Loucy (cell line): ENCODE measurements at regions not wholly inside any gene's neighbourhood (a gene's known extent, or its start where the extent isn't known, plus 50 kb on each side); places are given as distances from the start of the nearest gene placed in this dataset.
A peak's percentile ranks its signal among the peaks of the same experiment; 100 is the strongest.

Source experiments
- H2AFZ ChIP-seq: fragments of 200-600 bp; sonication (generic); 2 replicates; pipeline ENCODE4 v1.6.0; 2016; ENCODE audit warnings: antibody characterized with exemption, mild to moderate bottlenecking, low read length, moderate library complexity
- H3F3A ChIP-seq: fragments of 200-600 bp; 2 replicates; pipeline ENCODE4 v1.6.0; 2016; ENCODE audit warnings: antibody characterized with exemption, low read depth, mild to moderate bottlenecking
- H3K27me3 ChIP-seq: fragments of 200-600 bp; sonication (generic); 2 replicates; pipeline ENCODE4 v1.6.1; 2014; ENCODE audit warnings: low read length, mild to moderate bottlenecking; ENCODE audit not compliant: insufficient read depth, poor library complexity, severe bottlenecking
- H3K36me3 ChIP-seq: fragments of 200-600 bp; sonication (generic); 2 replicates; pipeline ENCODE4 v1.6.1; 2016; ENCODE audit warnings: low read length; ENCODE audit not compliant: insufficient read depth
- H3K4me1 ChIP-seq: fragments of 200-600 bp; sonication (generic); 2 replicates; pipeline ENCODE4 v1.5.1; 2014; ENCODE audit warnings: low read length, mild to moderate bottlenecking; ENCODE audit not compliant: insufficient read depth, poor library complexity, severe bottlenecking
- H3K4me2 ChIP-seq: fragments of 200-600 bp; sonication (generic); 2 replicates; pipeline ENCODE4 v1.6.0; 2014; ENCODE audit warnings: antibody characterized with exemption, low read length, low read depth, mild to moderate bottlenecking; ENCODE audit not compliant: poor library complexity, severe bottlenecking
- H3K4me3 ChIP-seq: fragments of 200-600 bp; sonication (generic); 2 replicates; pipeline ENCODE4 v1.5.1; 2014; ENCODE audit warnings: low read length, mild to moderate bottlenecking, mixed read lengths; ENCODE audit not compliant: poor library complexity, severe bottlenecking
- H3K79me2 ChIP-seq: fragments of 200-600 bp; sonication (generic); 2 replicates; pipeline ENCODE4 v1.6.1; 2014; ENCODE audit warnings: low read length; ENCODE audit not compliant: insufficient read depth
- H3K9ac ChIP-seq: fragments of 200-600 bp; sonication (generic); 2 replicates; pipeline ENCODE4 v1.6.0; 2014; ENCODE audit warnings: mild to moderate bottlenecking, low read depth, low read length, moderate library complexity; ENCODE audit not compliant: poor library complexity, severe bottlenecking
- H3K9me2 ChIP-seq: fragments of 200-600 bp; sonication (generic); replicated peaks from 2 replicates; pipeline ENCODE4 v1.6.1; 2016; ENCODE audit warnings: low read depth, low read length, mixed read lengths
- H3K9me3 ChIP-seq: fragments of 200-600 bp; sonication (generic); 2 replicates; pipeline ENCODE4 v1.6.1; 2014; ENCODE audit warnings: mild to moderate bottlenecking, antibody characterized with exemption, low read length, low read depth; ENCODE audit not compliant: insufficient read depth
- H4K20me1 ChIP-seq: fragments of 200-600 bp; sonication (generic); 2 replicates; pipeline ENCODE4 v1.6.0; 2014; ENCODE audit warnings: antibody characterized with exemption, low read length, mild to moderate bottlenecking; ENCODE audit not compliant: insufficient read depth, poor library complexity, severe bottlenecking
- EZH2phosphoT487 ChIP-seq: fragments of 200-600 bp; IDR thresholded peaks from 2 replicates; pipeline ENCODE4 v1.6.1; 2018; ENCODE audit warnings: antibody characterized with exemption, mild to moderate bottlenecking, moderate library complexity, borderline replicate concordance
- TF ChIP-seq, protein P1 (sequence below): fragments of 200-600 bp; sonication (generic); conservative IDR thresholded peaks from 2 replicates; pipeline ENCODE4 v1.5.1; 2014; ENCODE audit warnings: mild to moderate bottlenecking, antibody characterized with exemption, low read length

DNA sequence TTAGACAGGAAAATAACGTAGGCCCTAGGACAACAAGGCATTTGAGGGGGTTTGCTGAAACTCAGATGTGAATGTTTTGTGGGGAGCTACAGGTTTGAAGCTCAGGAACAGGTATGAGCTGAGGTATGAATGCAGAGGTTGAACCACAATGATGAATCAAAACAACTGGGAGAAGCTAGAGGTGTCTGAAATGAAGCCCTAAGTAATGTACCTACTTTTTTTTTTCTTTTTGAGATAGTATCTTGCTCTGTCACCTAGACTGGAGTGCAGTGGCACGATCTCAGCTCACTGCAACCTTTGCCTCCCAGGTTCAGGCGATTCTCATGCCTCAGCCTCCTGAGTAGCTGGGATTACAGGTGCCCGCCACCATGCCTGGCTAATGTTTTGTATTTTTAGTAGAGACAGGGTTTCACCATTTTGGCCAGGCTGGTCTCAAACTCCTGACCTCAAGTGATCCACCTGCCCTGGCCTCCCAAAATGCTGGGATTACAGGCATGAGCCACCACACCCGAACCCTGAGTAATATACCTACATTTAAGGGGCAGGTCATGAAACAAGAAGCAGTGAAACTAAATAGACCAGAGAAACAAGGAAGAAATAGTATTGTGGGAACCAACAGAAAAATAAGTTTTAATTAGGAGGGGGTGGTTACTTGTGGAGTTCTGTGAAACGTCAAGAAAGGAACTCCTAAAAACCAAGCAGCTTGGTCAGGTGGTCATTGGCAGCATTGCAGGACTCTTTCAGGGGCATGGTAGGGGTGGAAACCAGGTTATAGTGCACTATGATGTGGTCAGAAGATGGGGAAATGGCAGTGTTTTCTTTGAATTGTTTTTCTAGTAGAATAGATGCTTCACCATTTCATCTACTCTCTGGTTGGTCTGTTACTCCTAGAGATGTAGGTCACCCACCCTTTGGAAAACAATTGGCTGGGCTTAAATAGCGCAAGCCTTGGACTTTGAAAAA lies 138.1 kb downstream of the CD164 start:
- H3K27me3 ChIP-seq, result no peaks in the 10 kb centered on the region
- 0 out of 2 replicates have a peak, but pooled peaks cover 4% of the 10 kb centered on the region for H3F3A ChIP-seq
- no peaks in the 10 kb centered on the region for H3K9me3 ChIP-seq
- H3K4me3 ChIP-seq, result no peak overlapping the region
- no peaks in the 10 kb centered on the region for H3K9me2 ChIP-seq
- H3K9ac ChIP-seq, result no peak overlapping the region
- no peaks in the 10 kb centered on the region for H3K36me3 ChIP-seq
- TF ChIP-seq, protein P1, sequence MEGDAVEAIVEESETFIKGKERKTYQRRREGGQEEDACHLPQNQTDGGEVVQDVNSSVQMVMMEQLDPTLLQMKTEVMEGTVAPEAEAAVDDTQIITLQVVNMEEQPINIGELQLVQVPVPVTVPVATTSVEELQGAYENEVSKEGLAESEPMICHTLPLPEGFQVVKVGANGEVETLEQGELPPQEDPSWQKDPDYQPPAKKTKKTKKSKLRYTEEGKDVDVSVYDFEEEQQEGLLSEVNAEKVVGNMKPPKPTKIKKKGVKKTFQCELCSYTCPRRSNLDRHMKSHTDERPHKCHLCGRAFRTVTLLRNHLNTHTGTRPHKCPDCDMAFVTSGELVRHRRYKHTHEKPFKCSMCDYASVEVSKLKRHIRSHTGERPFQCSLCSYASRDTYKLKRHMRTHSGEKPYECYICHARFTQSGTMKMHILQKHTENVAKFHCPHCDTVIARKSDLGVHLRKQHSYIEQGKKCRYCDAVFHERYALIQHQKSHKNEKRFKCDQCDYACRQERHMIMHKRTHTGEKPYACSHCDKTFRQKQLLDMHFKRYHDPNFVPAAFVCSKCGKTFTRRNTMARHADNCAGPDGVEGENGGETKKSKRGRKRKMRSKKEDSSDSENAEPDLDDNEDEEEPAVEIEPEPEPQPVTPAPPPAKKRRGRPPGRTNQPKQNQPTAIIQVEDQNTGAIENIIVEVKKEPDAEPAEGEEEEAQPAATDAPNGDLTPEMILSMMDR, result no peak
- no peak for TF ChIP-seq EZH2phosphoT487
- H4K20me1 ChIP-seq, result no peaks in the 10 kb centered on the region
- no peaks in the 10 kb centered on the region for H3K79me2 ChIP-seq
- peaks cover 24% of the 10 kb centered on the region for H3K4me1 ChIP-seq
- no peak overlapping the region for H3K4me2 ChIP-seq
- H2AFZ ChIP-seq, result peak overlapping the region; percentile 87

DNA sequence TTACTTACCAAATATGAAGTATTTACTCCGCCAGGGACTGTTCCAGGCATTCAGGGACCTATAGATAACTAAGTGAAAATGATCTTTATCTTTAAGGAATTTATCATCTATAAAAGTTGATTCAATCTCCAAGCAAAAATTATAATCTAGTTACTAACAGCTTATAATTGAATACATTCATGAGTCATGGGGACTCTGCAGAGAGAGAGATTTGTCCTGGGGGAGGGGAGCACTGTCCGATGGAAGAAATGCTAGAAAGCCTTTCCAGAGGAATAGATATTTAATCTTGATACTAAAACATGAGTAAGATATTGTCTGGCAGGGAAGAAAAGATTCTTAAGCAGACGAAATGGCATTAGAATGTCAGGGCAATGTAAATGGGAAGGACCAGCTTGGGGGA lies 139.3 kb downstream of the CD164 start:
- H3K9me2 ChIP-seq, result no peaks in the 10 kb centered on the region
- H3K27me3 ChIP-seq, result no peaks in the 10 kb centered on the region
- peaks cover 24% of the 10 kb centered on the region for H3K4me1 ChIP-seq
- no peaks in the 10 kb centered on the region for H4K20me1 ChIP-seq
- H3K9ac ChIP-seq, result no peak overlapping the region
- H3K36me3 ChIP-seq, result no peaks in the 10 kb centered on the region
- no peak overlapping the region for H3K4me2 ChIP-seq
- H3K9me3 ChIP-seq, result no peaks in the 10 kb centered on the region
- H3K4me3 ChIP-seq, result no peak overlapping the region
- no peak for TF ChIP-seq EZH2phosphoT487
- TF ChIP-seq, protein P1, result no peak
- H2AFZ ChIP-seq, result no peak overlapping the region
- H3F3A ChIP-seq, result 0 out of 2 replicates have a peak, but pooled peaks cover 4% of the 10 kb centered on the region
- H3K79me2 ChIP-seq, result no peaks in the 10 kb centered on the region

- no peaks in the 10 kb centered on the region for H3K36me3 ChIP-seq
- no peaks in the 10 kb centered on the region for H3K9me2 ChIP-seq
- H3K4me1 ChIP-seq, result peaks cover 29% of the 10 kb centered on the region
- H4K20me1 ChIP-seq, result no peaks in the 10 kb centered on the region
- H3F3A ChIP-seq, result 0 out of 2 replicates have a peak, but pooled peaks cover 4% of the 10 kb centered on the region
- H3K9ac ChIP-seq, result no peak overlapping the region
- H3K79me2 ChIP-seq, result no peaks in the 10 kb centered on the region
- TF ChIP-seq, protein P1, result no peak
- TF ChIP-seq EZH2phosphoT487, result no peak
- no peak overlapping the region for H3K4me2 ChIP-seq
- no peak overlapping the region for H2AFZ ChIP-seq
- no peak overlapping the region for H3K4me3 ChIP-seq
- no peaks in the 10 kb centered on the region for H3K27me3 ChIP-seq
- no peaks in the 10 kb centered on the region for H3K9me3 ChIP-seq
Observed at GRCh38 chr6:109242029-109242428, 140.2 kb downstream of the CD164 start.
